Body of pancreas (tissue), 4 donors: ENCODE measurements at regions not wholly inside any gene's neighbourhood (a gene's known extent, or its start where the extent isn't known, plus 50 kb on each side); places are given as distances from the start of the nearest gene placed in this dataset.

Experiments used
- ATAC-seq: fragments of 150-250 bp; one replicate; pipeline ENCODE4 v1.9.1; 2016
- DNase-seq, 4 donors: peaks; one replicate each; pipeline ENCODE4 v3.0.0-alpha.2; 2019
- H3K27ac ChIP-seq, 4 donors: fragments of 200-600 bp; sonication (generic); 1 replicate in 3 of 4; 2 replicates in 1 of 4; pipeline versions ENCODE4 v1.5.1 to v1.6.1; 2016 to 2019; ENCODE audit warnings: mild to moderate bottlenecking in 1 of 4, mixed read lengths in 1 of 4, moderate library complexity in 1 of 4
- H3K27me3 ChIP-seq, 2 donors: fragments of 200-600 bp; sonication (generic); one replicate each; pipeline ENCODE4 v1.6.0; 2016; ENCODE audit warnings: mild to moderate bottlenecking in 1 of 2
- H3K36me3 ChIP-seq, 2 donors: fragments of 200-600 bp; sonication (generic); replicated peaks in 1 of 2; 2 replicates each; pipeline ENCODE4 v1.5.1; 2016; ENCODE audit warnings: low read depth in 2 of 2; ENCODE audit not compliant: insufficient read depth in 1 of 2
- H3K4me1 ChIP-seq: fragments of 200-600 bp; sonication (generic); one replicate; pipeline ENCODE4 v1.6.0; 2016
- H3K4me3 ChIP-seq, 2 donors: fragments of 200-600 bp; sonication (generic); 1 replicate in 1 of 2; 2 replicates in 1 of 2; pipeline ENCODE4 v1.5.1; 2016 to 2019
- H3K9me3 ChIP-seq, 3 donors: fragments of 200-600 bp; sonication (generic); 1 replicate in 2 of 3; 2 replicates in 1 of 3; pipeline ENCODE4 v1.5.1; 2016
- CTCF ChIP-seq, 7 experiments: fragments of 450-650 bp in 4 of 7; fragments of 200-600 bp in 3 of 7; sonication (generic) in 3 of 7; IDR thresholded peaks; one replicate each; pipeline ENCODE4 v1.5.1; 2016 to 2019; ENCODE audit warnings: antibody characterized with exemption in 7 of 7
- POLR2A ChIP-seq, 3 donors: fragments of 450-650 bp; IDR thresholded peaks; one replicate each; pipeline ENCODE4 v1.6.1; 2016; ENCODE audit warnings: antibody characterized with exemption in 3 of 3, mild to moderate bottlenecking in 2 of 3
- WGBS, 2 donors: methylation state at CpG; one replicate each; pipeline ENCODE4 v1.1.5; 2017; 5-methylcytosine and 5-hydroxymethylcytosine counted together
- intact Hi-C: fragments of 100-400 bp; cut with DNase I; formaldehyde crosslinking; loops from one replicate; pipeline ENCODE4 v1.15.1; 2023

- Histone ChIP-seq H3K27me3 (no peaks in the 10 kb centered on the region), H3K4me3 (no peak overlapping the region), H3K36me3 (no peaks in the 10 kb centered on the region), H3K27ac (no peak overlapping the region), H3K9me3 (peaks cover 0 to 5% (median 0%) of the 10 kb centered on the region in 3 donors), H3K4me1 (no peaks in the 10 kb centered on the region)
- 57 to 64% methylated on average over 2 of the region's 2 CpGs for whole genome bisulfite sequencing, 2 donors
- peak in 1 of 4 donors; percentile 5 for DNase-seq
- no peak for ATAC-seq
- TF ChIP-seq POLR2A (IDR thresholded peaks at IDR 0.05) (no peak), CTCF (IDR thresholded peaks at IDR 0.05) (no peak)
- intact Hi-C loops: no loop called here
Observed at GRCh38 chr7:67604461-67605386, 608.1 kb downstream of the TYW1 start.

GRCh38 chr7:67608806-67609205 is 612.2 kb downstream of the TYW1 start:
- intact Hi-C loops: no loop called here
- WGBS, 2 donors: 73 to 82% methylated on average over 3 of the region's 3 CpGs
- no peak overlapping the region for H3K27ac ChIP-seq
- ATAC-seq (no peak), DNase-seq (no peak)
- no peaks in the 10 kb centered on the region for H3K36me3 ChIP-seq
- peaks cover 0 to 5% (median 0%) of the 10 kb centered on the region in 3 donors for H3K9me3 ChIP-seq
- no peaks in the 10 kb centered on the region for H3K27me3 ChIP-seq
- H3K4me1 ChIP-seq: no peaks in the 10 kb centered on the region
- H3K4me3 ChIP-seq: no peak overlapping the region
- no peak for TF ChIP-seq POLR2A (IDR thresholded peaks at IDR 0.05)
- no peak for TF ChIP-seq CTCF (IDR thresholded peaks at IDR 0.05)

- intact Hi-C loops: no loop called here
- H3K9me3 ChIP-seq: no peaks in the 10 kb centered on the region
- 72 to 77% methylated on average over 4 to 6 of the region's 6 CpGs for WGBS, 2 donors
- no peaks in the 10 kb centered on the region for H3K27me3 ChIP-seq
- H3K27ac ChIP-seq: no peak overlapping the region
- ATAC-seq (no peak), DNase-seq (no peak)
- H3K36me3 ChIP-seq: no peaks in the 10 kb centered on the region
- no peaks in the 10 kb centered on the region for H3K4me1 ChIP-seq
- TF ChIP-seq POLR2A (IDR thresholded peaks at IDR 0.05): no peak
- no peak for TF ChIP-seq CTCF (IDR thresholded peaks at IDR 0.05)
- no peak overlapping the region for H3K4me3 ChIP-seq
Observed at GRCh38 chr7:67610897-67611296, 614.3 kb downstream of the TYW1 start.

DNA sequence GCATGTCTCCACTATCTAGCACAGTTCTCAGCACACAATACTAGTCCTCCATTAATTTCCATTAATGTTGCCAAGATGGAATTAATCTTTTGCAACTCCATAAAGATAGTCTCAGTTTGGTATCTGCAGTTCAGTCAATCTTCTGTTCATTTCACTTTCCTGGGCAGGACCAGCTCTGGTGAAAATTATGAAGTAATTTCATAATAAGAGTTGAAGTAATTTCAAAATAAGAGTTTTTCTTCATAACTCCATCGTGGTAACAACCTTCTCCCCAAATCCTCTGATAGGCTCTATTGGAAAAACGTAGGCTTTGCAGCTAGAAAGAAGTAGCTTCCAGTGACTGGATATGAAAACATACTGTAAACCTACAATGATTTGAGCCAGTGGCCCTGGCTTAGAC is 618.2 kb downstream of the TYW1 start:
- Histone ChIP-seq H3K9me3 (no peaks in the 10 kb centered on the region), H3K4me1 (no peaks in the 10 kb centered on the region), H3K36me3 (no peaks in the 10 kb centered on the region), H3K27ac (no peak overlapping the region), H3K27me3 (no peaks in the 10 kb centered on the region), H3K4me3 (no peak overlapping the region)
- ATAC-seq: no peak
- intact Hi-C loops: no loop called here
- WGBS, 2 donors: 38 to 44% methylated on average over 2 of the region's 2 CpGs
- no peak for DNase-seq
- TF ChIP-seq POLR2A (IDR thresholded peaks at IDR 0.05) (no peak), CTCF (IDR thresholded peaks at IDR 0.05) (no peak)

DNA sequence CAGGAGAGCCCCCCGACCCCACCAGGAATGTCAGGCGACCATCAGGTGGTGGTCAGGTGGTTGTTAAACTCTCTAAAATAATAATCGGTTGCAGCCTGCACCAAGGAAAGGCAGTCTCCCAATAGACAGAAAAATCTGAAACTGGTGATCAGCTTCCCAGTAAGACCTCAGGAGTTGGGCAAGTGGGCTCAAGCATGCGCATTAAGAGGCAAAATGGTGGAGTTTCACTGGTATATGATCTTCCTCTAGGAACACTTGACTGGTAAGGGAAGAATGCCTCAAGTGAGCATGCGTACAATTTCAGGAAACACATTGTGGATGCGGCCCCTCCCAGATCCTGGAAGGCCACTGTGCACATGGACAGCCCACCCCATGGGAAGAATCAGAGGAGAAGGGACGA is 619.9 kb downstream of the TYW1 start:
- Histone ChIP-seq H3K9me3 (no peaks in the 10 kb centered on the region), H3K27ac (no peak overlapping the region), H3K4me1 (no peaks in the 10 kb centered on the region), H3K4me3 (no peak overlapping the region), H3K27me3 (no peaks in the 10 kb centered on the region), H3K36me3 (no peaks in the 10 kb centered on the region)
- TF ChIP-seq CTCF (IDR thresholded peaks at IDR 0.05) (no peak), POLR2A (IDR thresholded peaks at IDR 0.05) (no peak)
- ATAC-seq: no peak
- intact Hi-C loops: no loop called here
- no peak for DNase-seq
- WGBS, 2 donors: 57 to 72% methylated on average over 7 of the region's 7 CpGs
